Body of pancreas (tissue), 4 donors: ENCODE measurements at regions not wholly inside any gene's neighbourhood (a gene's known extent, or its start where the extent isn't known, plus 50 kb on each side); places are given as distances from the start of the nearest gene placed in this dataset.

Experiments used
- CTCF ChIP-seq, 7 experiments: fragments of 450-650 bp in 4 of 7; fragments of 200-600 bp in 3 of 7; sonication (generic) in 3 of 7; IDR thresholded peaks; one replicate each; pipeline ENCODE4 v1.5.1; 2016 to 2019; ENCODE audit warnings: antibody characterized with exemption in 7 of 7
- POLR2A ChIP-seq, 3 donors: fragments of 450-650 bp; IDR thresholded peaks; one replicate each; pipeline ENCODE4 v1.6.1; 2016; ENCODE audit warnings: antibody characterized with exemption in 3 of 3, mild to moderate bottlenecking in 2 of 3

- TF ChIP-seq CTCF (IDR thresholded peaks at IDR 0.05) = no peak
- TF ChIP-seq POLR2A (IDR thresholded peaks at IDR 0.05) = no peak
These were observed 335.3 kb upstream of the SMIM21 start for GRCh38 chr18:75762758-75763157.
